ENCODE measurements at regions not wholly inside any gene's neighbourhood (a gene's known extent, or its start where the extent isn't known, plus 50 kb on each side); places are given as distances from the start of the nearest gene placed in this dataset.

DNA sequence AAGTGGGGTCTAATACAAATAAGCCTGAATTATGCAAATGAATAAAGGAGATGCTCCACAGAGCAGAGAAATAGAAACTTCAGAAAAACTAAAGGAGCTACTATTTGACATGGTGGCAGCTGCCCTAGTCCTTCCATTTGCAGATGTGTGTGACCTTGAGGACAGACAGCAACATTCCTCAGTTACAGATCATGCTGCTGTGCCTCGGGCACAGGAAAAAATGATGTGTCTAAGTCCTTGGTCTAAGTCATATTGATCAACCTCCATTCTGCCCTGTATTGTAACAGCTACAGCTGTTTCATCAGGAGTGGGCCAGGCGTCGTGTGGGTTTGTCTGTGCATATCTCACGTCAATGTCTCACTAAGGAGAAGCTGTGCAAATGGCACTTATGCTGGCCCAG lies 710.4 kb downstream of the TNS3 start:
- intact Hi-C loops (cut with DNase I) = no loop called here
- DNase-seq (ENCODE audit: low spot score) = no peak

DNA sequence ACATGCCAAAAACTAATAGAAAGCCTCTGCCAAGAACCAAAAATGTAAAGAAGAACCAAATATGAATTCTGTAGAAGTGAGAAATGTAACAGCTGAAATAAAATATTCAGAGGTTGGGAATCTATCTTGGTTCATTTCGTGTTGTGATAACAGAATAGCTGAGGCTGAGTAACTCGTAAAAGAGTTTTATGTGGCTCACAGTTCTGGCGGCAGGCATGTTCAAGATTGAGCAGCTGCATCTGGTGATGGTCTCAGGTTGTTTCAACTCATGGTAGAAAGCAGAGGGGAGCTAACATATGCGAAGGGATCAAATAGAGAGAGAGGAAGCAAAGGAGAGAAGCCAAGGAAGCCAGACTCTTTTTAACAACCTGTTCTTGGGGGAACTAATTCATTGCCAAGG lies 717.2 kb downstream of the TNS3 start:
- intact Hi-C loops (cut with DNase I) = no loop called here
- DNase-seq (ENCODE audit: low spot score) = no peak

DNA sequence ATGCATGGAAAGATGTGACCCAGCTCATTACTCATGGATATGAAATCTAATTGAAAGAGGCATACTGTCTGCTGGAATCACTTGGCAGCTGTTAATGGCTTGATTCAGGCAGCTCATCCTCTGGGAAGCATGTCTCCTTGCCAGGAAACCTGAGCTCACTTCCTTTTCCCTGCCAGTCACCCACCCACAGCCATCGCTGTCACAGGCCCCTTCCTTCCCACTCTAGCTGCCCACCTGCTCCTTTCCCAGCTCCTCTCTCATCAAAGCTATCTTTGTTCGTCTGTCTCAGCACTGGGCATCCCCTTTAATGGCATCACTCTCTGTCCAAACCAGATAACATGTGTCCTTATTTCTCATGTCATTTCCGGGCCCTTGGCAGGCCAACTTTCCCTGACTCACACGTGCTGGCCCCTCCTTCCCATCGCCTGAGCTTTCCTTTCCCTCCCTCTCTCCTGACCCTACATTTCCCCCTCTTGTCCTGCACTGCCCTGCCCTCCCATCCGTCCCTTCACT lies 721.9 kb downstream of the TNS3 start:
- intact Hi-C loops (cut with DNase I) = no loop called here
- no peak for DNase-seq (ENCODE audit: low spot score)

DNA sequence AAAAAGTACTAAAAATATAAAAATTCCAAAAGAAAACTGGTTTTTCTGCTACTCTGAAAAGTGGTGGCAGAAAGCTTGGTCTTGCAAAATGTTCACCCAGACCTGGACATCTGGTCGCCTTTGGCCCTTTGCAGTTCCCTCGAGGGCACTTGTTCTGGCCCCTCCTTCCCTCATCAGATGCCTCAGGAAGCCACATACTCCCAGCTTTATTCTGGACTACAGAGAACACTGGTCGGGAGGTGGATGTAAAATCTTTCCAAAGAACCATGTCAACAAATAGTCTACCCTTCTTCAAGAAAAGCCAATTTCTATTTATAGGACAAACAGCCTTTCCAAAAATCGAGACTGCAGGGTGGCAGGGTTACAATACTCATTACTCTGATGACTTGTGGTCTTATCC lies 726.1 kb downstream of the TNS3 start:
- intact Hi-C loops (cut with DNase I) = no loop called here
- DNase-seq (ENCODE audit: low spot score) = no peak

DNA sequence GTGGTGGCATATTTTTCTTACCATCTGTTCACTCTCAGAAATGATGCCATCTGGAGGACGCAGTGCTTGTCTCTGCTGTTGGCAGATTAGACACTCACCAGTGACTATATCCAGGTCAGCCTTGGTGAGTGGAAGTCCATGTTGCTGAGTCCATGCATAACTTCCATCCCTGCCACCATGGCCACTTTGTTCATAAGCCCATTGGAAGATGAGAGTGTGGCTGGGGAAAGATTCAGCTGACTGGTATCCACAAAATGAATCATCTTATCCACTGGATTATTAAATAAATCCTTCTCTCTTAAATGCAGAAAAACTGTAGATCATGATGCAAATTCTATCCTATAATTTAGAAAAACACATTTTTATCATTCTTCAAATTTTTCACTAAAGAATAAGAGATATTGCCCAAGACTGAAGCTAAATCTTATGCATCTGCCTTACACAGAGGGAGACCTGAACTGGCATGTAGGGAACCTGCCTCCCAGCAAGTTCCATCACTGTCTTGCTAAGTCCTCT lies 726.9 kb downstream of the TNS3 start:
- intact Hi-C loops (cut with DNase I) = no loop called here

DNA sequence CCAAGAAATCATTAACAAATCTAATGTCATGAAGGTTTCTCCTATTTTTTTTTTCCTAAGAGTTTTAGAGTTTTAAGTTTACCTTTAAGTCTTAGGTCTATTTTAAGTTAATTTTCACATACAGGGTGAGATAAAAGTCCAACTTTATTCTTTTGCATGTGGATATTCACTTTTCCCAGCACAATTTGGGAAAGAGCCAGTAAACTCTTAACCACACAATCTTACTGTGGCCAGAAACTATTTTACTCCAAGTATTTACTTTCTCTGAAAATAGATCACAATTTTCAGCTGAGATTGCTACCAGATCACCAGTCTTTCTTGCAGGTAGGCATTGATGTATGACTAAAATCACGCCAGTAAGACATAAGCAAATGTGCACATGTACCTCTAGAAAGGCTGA lies 728.5 kb downstream of the TNS3 start:
- no peak for DNase-seq (ENCODE audit: low spot score)
- intact Hi-C loops (cut with DNase I) = no loop called here

More for the DNA sequence above, 726.9 kb downstream of the TNS3 start:
- no peak for DNase-seq (ENCODE audit: low spot score)

DNA sequence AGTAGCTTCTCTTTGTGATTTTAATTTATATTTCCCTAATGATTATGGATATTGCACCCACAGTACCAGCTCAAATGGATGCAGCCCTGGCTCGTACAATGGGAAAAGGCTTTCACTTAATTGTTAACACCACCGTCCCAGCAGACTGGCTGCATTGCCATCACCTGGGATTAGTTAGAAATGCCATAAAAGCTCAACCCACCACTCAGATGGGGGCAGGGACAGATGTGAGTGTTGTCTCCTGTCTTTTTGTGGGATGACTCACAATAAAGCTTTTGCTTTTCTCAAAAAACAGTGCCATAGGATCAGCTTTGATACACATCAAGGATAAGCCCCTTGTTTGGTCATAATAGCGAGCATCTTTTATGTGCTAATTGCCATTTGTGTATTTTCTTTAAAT lies 729.1 kb downstream of the TNS3 start:
- intact Hi-C loops (cut with DNase I) = no loop called here
- DNase-seq (ENCODE audit: low spot score) = no peak

DNA sequence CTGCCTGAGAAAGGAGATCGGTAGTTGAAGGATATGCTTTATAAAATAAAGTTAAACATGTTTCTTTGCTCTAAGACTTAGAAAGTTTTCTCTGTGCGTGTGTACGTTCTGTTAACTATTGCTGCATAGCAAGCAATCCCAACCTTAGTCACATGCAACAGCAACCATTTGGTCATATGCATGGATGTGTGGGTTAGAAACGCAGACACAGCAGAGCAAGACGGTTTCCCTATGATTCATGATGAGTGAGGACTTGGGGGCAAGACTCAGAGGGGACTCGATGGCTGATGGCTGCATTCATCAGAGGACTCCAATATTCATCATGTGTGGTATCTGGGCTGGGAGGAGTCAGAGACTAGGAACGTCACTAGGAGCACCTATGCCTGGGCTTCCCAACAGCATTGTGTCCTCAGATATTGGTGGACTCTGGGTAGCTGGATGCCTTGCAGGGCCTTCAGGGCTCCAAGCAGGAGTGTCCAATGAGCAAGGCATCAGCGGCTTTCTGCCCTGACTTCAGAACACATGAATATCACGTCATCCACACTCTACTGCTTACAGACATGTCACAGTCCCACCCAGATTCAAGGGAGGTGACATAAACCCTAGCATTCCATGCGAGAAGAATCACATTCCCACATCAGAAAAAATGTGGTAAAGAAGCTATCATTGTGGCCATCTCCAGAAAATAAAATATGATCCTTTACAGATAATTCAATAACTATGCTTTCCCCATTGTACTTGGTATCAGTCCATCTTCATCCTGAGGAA lies 731.2 kb downstream of the TNS3 start:
- intact Hi-C loops (cut with DNase I) = no loop called here
- no peak for DNase-seq (ENCODE audit: low spot score)

DNA sequence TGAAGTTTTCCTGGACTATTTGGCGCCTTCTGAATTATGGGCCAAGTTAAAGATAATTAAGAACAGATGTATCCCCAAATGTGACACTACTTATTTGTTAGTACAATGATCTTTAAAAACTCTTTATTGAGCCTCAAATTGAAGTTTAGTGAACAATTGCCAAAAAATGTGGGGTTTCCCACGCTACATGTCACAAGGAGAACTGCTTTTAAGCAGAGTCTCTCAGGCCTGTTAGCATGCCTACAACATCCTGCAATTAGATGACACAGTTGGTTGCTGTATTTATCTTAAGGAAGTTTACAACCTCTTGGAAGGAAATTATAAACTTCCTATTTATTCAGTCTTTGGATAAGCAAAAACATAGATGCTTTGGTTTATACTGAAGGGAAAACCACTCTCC lies 733.0 kb downstream of the TNS3 start:
- intact Hi-C loops (cut with DNase I) = no loop called here
- no peak for DNase-seq (ENCODE audit: low spot score)

DNA sequence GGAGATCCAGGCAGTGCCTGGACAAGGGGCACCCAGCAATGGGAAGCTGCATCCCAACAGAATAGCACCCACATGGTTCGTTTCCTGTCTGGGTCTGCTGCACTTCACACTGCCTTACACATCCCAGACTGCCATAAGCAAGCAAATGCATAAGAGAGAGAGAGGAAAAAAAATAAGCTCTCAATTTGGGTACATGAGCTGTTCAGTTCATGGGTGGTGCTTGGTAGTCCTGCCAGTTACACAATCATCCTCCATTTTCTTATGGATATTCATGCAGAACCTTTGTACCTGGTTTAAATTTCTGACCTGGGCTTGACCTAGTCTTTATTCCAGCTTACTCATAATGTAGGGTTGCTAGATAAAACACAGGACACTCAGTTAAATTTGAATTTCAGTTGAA lies 733.6 kb downstream of the TNS3 start:
- intact Hi-C loops (cut with DNase I) = no loop called here
- no peak for DNase-seq (ENCODE audit: low spot score)

DNA sequence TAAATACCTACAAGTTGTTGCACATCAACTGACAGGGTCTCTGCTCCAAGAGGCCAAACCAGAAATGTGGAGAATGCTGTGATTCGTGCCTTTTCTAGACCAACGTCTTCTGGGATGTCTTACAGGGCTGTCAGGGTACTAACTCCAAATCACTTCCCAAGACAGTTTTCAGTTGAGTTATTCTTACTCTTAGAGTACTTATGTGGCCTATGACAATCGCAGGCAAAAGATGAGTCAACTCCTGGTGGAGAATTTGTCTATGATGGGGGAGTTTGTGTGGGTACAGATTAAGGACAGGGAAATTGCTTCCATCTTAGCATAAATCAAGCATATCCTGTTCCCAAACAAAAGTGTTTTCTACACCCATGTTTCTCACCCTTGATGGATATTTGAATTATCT lies 734.8 kb downstream of the TNS3 start:
- intact Hi-C loops (cut with DNase I) = no loop called here
- no peak for DNase-seq (ENCODE audit: low spot score)

DNA sequence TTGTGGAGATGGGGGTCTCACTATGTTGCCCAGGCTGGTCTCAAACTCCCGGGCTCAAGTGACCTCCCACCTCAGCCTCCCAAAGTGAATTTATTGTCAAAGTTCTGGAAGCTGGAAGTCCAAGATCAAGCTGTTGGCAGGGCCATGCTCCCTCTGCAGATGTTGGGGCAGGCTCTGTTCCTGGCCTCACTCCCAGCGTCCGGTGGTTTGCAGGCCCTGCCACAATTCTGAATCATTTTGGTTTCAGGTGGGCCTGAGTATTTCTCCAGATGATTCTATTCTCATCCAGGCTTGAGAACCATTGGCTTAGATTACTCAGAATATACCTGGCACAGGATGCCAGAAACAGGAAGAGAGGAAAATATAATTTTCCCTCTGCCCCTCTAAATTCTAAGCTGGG lies 737.4 kb downstream of the TNS3 start:
- intact Hi-C loops (cut with DNase I) = no loop called here
- DNase-seq (ENCODE audit: low spot score) = no peak

DNA sequence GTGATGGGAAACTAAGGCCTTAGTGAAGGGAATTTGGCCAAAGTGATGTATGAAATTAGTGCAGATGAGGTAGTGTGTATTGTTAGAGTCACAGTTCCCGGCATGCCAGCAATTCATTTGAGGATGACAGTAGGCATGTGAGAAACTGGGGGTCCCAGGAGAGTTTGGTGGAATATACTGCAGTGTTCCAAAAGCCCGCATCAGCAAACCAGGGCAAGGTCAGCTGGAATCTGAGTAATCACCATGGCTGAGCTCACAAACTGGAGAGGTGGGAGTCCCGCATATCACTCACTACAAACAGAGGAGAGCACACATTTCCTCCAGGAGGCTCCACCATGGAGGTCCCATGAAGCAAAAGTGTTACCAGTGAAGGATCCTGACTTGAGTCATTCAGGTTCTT lies 740.7 kb downstream of the TNS3 start:
- intact Hi-C loops (cut with DNase I) = no loop called here
- no peak for DNase-seq (ENCODE audit: low spot score)

DNA sequence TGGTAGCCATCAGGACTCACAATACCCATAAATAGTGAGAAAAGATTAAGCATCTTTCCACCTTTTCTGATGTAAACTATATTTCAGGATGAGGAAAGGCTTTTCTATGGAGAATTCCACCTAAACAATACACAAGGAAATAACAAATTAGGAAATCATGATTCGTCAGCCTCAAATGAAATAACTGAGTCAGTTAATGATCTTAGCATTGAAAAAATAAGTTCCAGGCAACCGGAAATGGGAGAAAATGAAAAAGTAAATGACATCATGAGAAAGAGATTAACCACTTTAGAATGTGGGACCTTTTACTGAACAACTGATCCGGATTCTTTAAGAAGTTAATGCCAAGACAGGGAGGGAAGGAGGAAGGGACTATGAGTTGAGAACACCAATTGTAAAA lies 742.3 kb downstream of the TNS3 start:
- intact Hi-C loops (cut with DNase I) = no loop called here
- no peak for DNase-seq (ENCODE audit: low spot score)

DNA sequence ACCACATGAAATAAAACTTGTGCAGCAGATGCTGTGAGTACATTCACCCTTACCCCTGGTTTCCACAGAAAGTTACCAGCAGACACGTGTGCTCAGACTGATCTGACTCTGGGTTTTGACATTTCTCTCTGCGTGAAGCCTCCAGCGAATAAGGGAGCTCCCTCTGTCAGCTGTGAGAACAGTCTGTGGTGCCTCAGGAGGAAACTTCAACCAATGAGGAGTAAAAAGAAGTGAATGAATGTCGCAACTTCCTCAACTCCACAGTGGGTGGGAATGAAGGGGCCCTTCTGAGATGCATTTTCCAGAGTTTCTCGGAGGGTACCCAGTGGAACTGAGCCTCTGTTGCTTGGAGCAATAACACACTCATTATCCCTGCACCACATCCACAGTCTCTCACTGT lies 743.4 kb downstream of the TNS3 start:
- no peak for DNase-seq (ENCODE audit: low spot score)
- intact Hi-C loops (cut with DNase I) = no loop called here

DNA sequence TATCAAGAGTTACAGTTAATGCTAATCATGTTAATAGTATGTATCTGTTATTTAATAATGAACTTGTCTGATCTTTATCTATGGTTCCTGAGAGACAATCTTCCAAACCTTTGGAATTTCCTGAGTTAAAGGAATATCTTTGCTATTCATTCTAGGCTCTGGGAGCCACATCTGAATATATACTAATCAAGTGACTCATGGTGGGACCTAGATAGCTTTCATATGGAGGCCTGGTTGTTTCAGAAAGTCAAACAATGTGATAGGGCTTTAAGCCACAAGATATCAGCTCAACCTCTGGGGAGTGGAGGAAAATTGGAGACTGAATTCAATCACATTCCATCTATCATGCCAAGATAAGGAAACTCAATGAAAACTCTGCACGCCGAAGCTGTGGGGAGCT lies 746.4 kb downstream of the TNS3 start:
- no peak for DNase-seq (ENCODE audit: low spot score)
- intact Hi-C loops (cut with DNase I) = no loop called here

DNA sequence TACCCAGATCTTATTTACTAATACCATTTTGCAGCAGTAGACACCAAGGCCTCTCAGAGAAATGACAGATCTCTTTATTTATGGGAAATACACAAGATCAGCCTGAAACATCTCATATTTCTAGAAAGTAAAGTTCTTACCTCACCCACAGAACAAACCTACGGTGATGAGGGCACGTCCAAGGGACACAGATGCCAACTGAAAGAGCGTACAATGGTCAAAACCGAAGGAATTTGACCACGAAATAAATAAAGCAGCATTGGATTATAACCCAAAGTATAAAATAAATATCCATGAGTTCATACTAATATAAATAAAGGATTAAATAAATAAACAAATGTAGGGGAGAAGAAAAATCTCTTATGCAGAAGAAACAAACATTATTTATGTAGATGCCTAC lies 747.0 kb downstream of the TNS3 start:
- DNase-seq (ENCODE audit: low spot score) = no peak
- intact Hi-C loops (cut with DNase I) = no loop called here

DNA sequence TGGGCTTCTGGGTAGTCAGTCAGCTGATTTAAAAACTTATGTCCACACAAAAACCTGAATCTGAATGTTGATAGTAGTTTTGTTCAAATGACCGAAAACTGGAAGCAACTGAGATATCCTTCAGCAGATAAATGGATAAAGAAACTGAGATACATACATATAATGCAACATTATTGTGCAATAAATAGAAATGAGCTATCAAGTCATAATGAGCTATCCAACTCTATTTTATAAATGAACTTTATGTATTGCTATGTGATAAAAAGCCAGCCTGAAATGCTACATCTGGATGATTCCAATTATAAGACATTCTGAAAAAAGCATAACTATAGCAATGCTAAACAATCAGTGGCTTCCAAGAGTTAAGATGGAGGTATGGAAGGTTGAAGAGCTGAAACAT lies 748.7 kb downstream of the TNS3 start:
- no peak for DNase-seq (ENCODE audit: low spot score)
- intact Hi-C loops (cut with DNase I) = no loop called here

DNA sequence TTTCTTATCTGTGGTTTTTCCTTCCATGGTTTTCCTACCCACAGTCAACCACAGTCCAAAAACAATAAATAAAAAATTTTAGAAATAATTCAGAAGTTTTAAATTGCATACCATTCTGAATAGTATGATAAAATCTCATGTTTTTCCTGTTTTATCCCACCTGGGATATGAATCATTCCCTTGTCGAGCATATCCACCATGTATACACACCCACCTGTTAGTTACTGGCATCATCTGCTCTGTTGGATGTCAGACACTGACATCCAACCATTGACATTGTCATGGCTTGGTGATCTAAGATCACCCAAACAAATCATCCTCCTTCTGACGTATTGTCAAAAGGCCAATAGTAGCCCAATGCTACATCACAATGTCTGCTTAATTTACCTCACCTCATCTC lies 749.8 kb downstream of the TNS3 start:
- DNase-seq (ENCODE audit: low spot score) = no peak
- intact Hi-C loops (cut with DNase I) = no loop called here

DNA sequence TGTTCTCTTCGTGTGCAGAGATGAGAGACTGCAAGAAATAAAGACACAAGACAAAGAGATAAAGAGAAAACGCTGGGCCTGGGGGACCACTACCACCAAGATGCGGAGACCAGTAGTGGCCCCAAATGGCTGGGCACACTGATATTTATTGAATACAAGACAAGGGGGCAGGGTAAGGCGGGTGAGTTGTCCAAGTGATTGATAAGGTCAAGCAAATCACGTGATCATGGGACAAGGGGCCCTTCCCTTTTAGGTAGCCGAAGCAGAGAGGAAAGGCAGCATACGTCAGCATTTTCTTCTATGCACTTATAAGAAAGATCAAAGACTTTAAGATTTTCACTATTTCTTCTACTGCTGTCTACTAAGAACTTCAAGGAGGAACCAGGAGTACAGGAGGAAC lies 762.1 kb downstream of the TNS3 start:
- DNase-seq (ENCODE audit: low spot score) = no peak
- intact Hi-C loops (cut with DNase I) = no loop called here

DNA sequence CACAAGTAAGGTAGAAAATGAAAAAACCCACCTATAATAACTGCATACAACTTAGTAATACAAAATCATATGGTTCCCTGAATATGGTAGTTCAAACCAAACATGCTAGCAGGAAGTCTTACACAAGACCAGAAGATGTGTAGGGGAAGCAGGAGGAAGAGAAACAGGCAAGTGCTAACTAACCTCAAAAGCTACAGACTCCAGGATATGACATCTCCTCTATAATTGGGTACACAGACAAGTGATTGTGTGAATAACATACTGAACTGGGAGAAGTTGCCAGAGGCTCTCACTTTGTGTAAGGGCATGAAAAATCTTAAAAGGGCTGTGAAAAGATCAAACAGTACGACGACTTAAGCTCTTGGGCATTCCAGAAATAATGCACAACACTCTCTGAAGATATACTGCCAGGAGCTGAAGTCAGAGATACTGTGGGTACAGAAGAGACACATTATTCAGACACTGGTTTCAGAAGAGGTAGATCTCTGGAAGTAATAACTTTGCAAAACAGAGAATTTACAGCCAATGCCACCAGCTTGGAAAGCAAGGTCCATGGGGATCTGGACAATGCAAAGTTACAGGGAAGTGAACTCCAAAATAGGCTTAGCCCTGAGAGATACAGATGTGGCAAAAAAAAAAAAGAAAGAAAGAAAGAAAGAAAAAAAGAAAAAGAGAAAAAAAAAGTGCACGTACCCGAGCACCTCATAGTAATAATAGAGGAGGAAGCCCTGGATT lies 767.2 kb downstream of the TNS3 start:
- intact Hi-C loops (cut with DNase I) = no loop called here

More for the DNA sequence above, 767.2 kb downstream of the TNS3 start:
- DNase-seq (ENCODE audit: low spot score) = no peak
